ENCODE measurements at regions not wholly inside any gene's neighbourhood (a gene's known extent, or its start where the extent isn't known, plus 50 kb on each side); places are given as distances from the start of the nearest gene placed in this dataset.

GRCh38 chr12:24555730-24556129, 393.2 kb downstream of the BCAT1 start:
- TF ChIP-seq CTCF (IDR thresholded peaks at IDR 0.05; ENCODE audit: low read depth, low read length): no peak
- TF ChIP-seq MAX (IDR thresholded peaks at IDR 0.05; ENCODE audit: low read depth, low read length): no peak
- TF ChIP-seq POLR2A (IDR thresholded peaks at IDR 0.05; ENCODE audit: extremely low read depth, insufficient read length): no peak

Measured in NB4 (cell line).